OCI-LY1 (cell line): ENCODE measurements at regions not wholly inside any gene's neighbourhood (a gene's known extent, or its start where the extent isn't known, plus 50 kb on each side); places are given as distances from the start of the nearest gene placed in this dataset.

Source experiments
- EZH2 ChIP-seq: fragments of 200-600 bp; sonication (generic), shearing (Covaris generic); IDR thresholded peaks from 2 replicates; pipeline ENCODE4 v1.8.0; 2017; ENCODE audit warnings: borderline replicate concordance, mixed run types, mild to moderate bottlenecking, antibody characterized with exemption, low read length, moderate library complexity, mixed read lengths
- TF ChIP-seq, protein P1 (sequence below): fragments of 200-600 bp; sonication (generic), shearing (Covaris generic); IDR thresholded peaks from 2 replicates; pipeline ENCODE4 v1.5.1; 2017; ENCODE audit warnings: mild to moderate bottlenecking, antibody characterized with exemption, low read length, moderate library complexity, mixed read lengths

DNA sequence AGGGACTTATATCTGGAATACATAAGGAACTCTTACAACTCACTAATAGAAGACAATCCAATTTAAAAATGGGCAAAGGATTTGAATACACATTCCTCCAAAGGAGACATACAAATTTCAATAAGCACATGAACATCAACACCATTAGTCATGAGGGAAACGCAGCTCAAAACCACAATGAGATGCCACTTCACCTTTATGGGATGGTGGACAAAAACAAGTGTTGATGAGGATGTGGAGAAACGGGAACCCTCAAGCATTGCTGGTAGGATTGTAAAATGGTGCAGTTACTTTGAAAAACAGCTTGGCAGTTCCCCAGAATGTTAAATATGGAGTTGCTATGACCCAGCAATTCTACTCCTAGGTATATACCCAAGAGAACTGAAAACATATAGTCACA lies 72.7 kb upstream of the IER5L start:
- TF ChIP-seq EZH2: no peak
- TF ChIP-seq, protein P1, sequence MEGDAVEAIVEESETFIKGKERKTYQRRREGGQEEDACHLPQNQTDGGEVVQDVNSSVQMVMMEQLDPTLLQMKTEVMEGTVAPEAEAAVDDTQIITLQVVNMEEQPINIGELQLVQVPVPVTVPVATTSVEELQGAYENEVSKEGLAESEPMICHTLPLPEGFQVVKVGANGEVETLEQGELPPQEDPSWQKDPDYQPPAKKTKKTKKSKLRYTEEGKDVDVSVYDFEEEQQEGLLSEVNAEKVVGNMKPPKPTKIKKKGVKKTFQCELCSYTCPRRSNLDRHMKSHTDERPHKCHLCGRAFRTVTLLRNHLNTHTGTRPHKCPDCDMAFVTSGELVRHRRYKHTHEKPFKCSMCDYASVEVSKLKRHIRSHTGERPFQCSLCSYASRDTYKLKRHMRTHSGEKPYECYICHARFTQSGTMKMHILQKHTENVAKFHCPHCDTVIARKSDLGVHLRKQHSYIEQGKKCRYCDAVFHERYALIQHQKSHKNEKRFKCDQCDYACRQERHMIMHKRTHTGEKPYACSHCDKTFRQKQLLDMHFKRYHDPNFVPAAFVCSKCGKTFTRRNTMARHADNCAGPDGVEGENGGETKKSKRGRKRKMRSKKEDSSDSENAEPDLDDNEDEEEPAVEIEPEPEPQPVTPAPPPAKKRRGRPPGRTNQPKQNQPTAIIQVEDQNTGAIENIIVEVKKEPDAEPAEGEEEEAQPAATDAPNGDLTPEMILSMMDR: no peak
